ENCODE measurements at regions not wholly inside any gene's neighbourhood (a gene's known extent, or its start where the extent isn't known, plus 50 kb on each side); places are given as distances from the start of the nearest gene placed in this dataset.

- H3K27me3 ChIP-seq (ENCODE audit: low read length) = no peaks in the 10 kb centered on the region
- H4K20me1 ChIP-seq (ENCODE audit: insufficient read depth, low read depth, low read length) = no peaks in the 10 kb centered on the region
- no peaks in the 10 kb centered on the region for H3K79me2 ChIP-seq (ENCODE audit: low read length)
- no peak for DNase-seq
- no peaks in the 10 kb centered on the region for H3K9me3 ChIP-seq (ENCODE audit: low read length)
- no peak overlapping the region for H3K4me2 ChIP-seq (ENCODE audit: low read depth, low read length, poor library complexity, severe bottlenecking)
- H3K27ac ChIP-seq (ENCODE audit: low read length) = no peak overlapping the region
- no peaks in the 10 kb centered on the region for H3K36me3 ChIP-seq (ENCODE audit: insufficient read depth, low read length)
- no peaks in the 10 kb centered on the region for H3K9me2 ChIP-seq (replicated peaks; ENCODE audit: insufficient read depth, low read length)
- H3K4me1 ChIP-seq (ENCODE audit: low read length) = no peaks in the 10 kb centered on the region
- H3K9ac ChIP-seq (ENCODE audit: low read length) = no peak overlapping the region
- H3K4me3 ChIP-seq (ENCODE audit: low read length) = no peak overlapping the region
- no peak overlapping the region for H2AFZ ChIP-seq (ENCODE audit: low read length)
Observed at GRCh38 chr7:33678569-33679335, 226.6 kb upstream of the BMPER start.

- Histone ChIP-seq H3K9me2 (replicated peaks; ENCODE audit: insufficient read depth, low read length) (no peaks in the 10 kb centered on the region), H3K4me1 (ENCODE audit: low read length) (no peaks in the 10 kb centered on the region), H3K9me3 (ENCODE audit: low read length) (no peaks in the 10 kb centered on the region), H4K20me1 (ENCODE audit: insufficient read depth, low read depth, low read length) (no peaks in the 10 kb centered on the region), H2AFZ (ENCODE audit: low read length) (no peak overlapping the region), H3K4me2 (ENCODE audit: low read depth, low read length, poor library complexity, severe bottlenecking) (no peak overlapping the region), H3K27me3 (ENCODE audit: low read length) (no peaks in the 10 kb centered on the region), H3K36me3 (ENCODE audit: insufficient read depth, low read length) (no peaks in the 10 kb centered on the region), H3K27ac (ENCODE audit: low read length) (no peak overlapping the region), H3K79me2 (ENCODE audit: low read length) (no peaks in the 10 kb centered on the region), H3K4me3 (ENCODE audit: low read length) (no peak overlapping the region), H3K9ac (ENCODE audit: low read length) (no peak overlapping the region)
- no peak for DNase-seq
Observed at GRCh38 chr7:33680682-33681081, 224.7 kb upstream of the BMPER start.

GRCh38 chr7:33685503-33685902, 219.8 kb upstream of the BMPER start:
- no peaks in the 10 kb centered on the region for H4K20me1 ChIP-seq (ENCODE audit: insufficient read depth, low read depth, low read length)
- no peak overlapping the region for H3K9ac ChIP-seq (ENCODE audit: low read length)
- H3K4me2 ChIP-seq (ENCODE audit: low read depth, low read length, poor library complexity, severe bottlenecking) = no peak overlapping the region
- H2AFZ ChIP-seq (ENCODE audit: low read length) = no peak overlapping the region
- H3K27ac ChIP-seq (ENCODE audit: low read length) = no peak overlapping the region
- no peaks in the 10 kb centered on the region for H3K36me3 ChIP-seq (ENCODE audit: insufficient read depth, low read length)
- no peaks in the 10 kb centered on the region for H3K79me2 ChIP-seq (ENCODE audit: low read length)
- H3K9me3 ChIP-seq (ENCODE audit: low read length) = no peaks in the 10 kb centered on the region
- no peaks in the 10 kb centered on the region for H3K9me2 ChIP-seq (replicated peaks; ENCODE audit: insufficient read depth, low read length)
- no peaks in the 10 kb centered on the region for H3K27me3 ChIP-seq (ENCODE audit: low read length)
- H3K4me1 ChIP-seq (ENCODE audit: low read length) = no peaks in the 10 kb centered on the region
- no peak for DNase-seq
- no peak overlapping the region for H3K4me3 ChIP-seq (ENCODE audit: low read length)

- Histone ChIP-seq H3K36me3 (ENCODE audit: insufficient read depth, low read length) (no peaks in the 10 kb centered on the region), H3K9me2 (replicated peaks; ENCODE audit: insufficient read depth, low read length) (no peaks in the 10 kb centered on the region), H3K9me3 (ENCODE audit: low read length) (no peaks in the 10 kb centered on the region), H3K4me3 (ENCODE audit: low read length) (no peak overlapping the region), H2AFZ (ENCODE audit: low read length) (no peak overlapping the region), H3K4me1 (ENCODE audit: low read length) (no peaks in the 10 kb centered on the region), H3K27ac (ENCODE audit: low read length) (no peak overlapping the region), H3K4me2 (ENCODE audit: low read depth, low read length, poor library complexity, severe bottlenecking) (no peak overlapping the region), H3K9ac (ENCODE audit: low read length) (no peak overlapping the region), H3K27me3 (ENCODE audit: low read length) (no peaks in the 10 kb centered on the region), H4K20me1 (ENCODE audit: insufficient read depth, low read depth, low read length) (no peaks in the 10 kb centered on the region), H3K79me2 (ENCODE audit: low read length) (no peaks in the 10 kb centered on the region)
- no peak for DNase-seq
Observed at GRCh38 chr7:33685981-33686683, 219.2 kb upstream of the BMPER start.

- H4K20me1 ChIP-seq (ENCODE audit: insufficient read depth, low read depth, low read length) = no peaks in the 10 kb centered on the region
- no peaks in the 10 kb centered on the region for H3K9me3 ChIP-seq (ENCODE audit: low read length)
- no peak overlapping the region for H3K4me3 ChIP-seq (ENCODE audit: low read length)
- H3K9me2 ChIP-seq (replicated peaks; ENCODE audit: insufficient read depth, low read length) = no peaks in the 10 kb centered on the region
- no peak for DNase-seq
- H3K4me2 ChIP-seq (ENCODE audit: low read depth, low read length, poor library complexity, severe bottlenecking) = no peak overlapping the region
- no peaks in the 10 kb centered on the region for H3K36me3 ChIP-seq (ENCODE audit: insufficient read depth, low read length)
- no peaks in the 10 kb centered on the region for H3K79me2 ChIP-seq (ENCODE audit: low read length)
- H3K4me1 ChIP-seq (ENCODE audit: low read length) = no peaks in the 10 kb centered on the region
- H3K27me3 ChIP-seq (ENCODE audit: low read length) = no peaks in the 10 kb centered on the region
- H2AFZ ChIP-seq (ENCODE audit: low read length) = no peak overlapping the region
- no peak overlapping the region for H3K27ac ChIP-seq (ENCODE audit: low read length)
- no peak overlapping the region for H3K9ac ChIP-seq (ENCODE audit: low read length)
Observed at GRCh38 chr7:33687625-33688024, 217.7 kb upstream of the BMPER start.

GRCh38 chr7:33691180-33691579, 214.2 kb upstream of the BMPER start:
- Histone ChIP-seq H3K9me2 (replicated peaks; ENCODE audit: insufficient read depth, low read length) (no peaks in the 10 kb centered on the region; the same call in 1 of the 2 replicates), H3K9me3 (ENCODE audit: low read length) (no peaks in the 10 kb centered on the region), H2AFZ (ENCODE audit: low read length) (no peak overlapping the region), H3K79me2 (ENCODE audit: low read length) (no peaks in the 10 kb centered on the region), H3K36me3 (ENCODE audit: insufficient read depth, low read length) (no peaks in the 10 kb centered on the region), H3K4me1 (ENCODE audit: low read length) (no peaks in the 10 kb centered on the region), H3K27ac (ENCODE audit: low read length) (no peak overlapping the region), H3K27me3 (ENCODE audit: low read length) (no peaks in the 10 kb centered on the region), H3K4me3 (ENCODE audit: low read length) (no peak overlapping the region), H4K20me1 (ENCODE audit: insufficient read depth, low read depth, low read length) (no peaks in the 10 kb centered on the region), H3K9ac (ENCODE audit: low read length) (no peak overlapping the region), H3K4me2 (ENCODE audit: low read depth, low read length, poor library complexity, severe bottlenecking) (no peak overlapping the region)
- no peak for DNase-seq

GRCh38 chr7:33692956-33693355, 212.4 kb upstream of the BMPER start:
- Histone ChIP-seq H3K27ac (ENCODE audit: low read length) (no peak overlapping the region), H2AFZ (ENCODE audit: low read length) (no peak overlapping the region), H3K4me2 (ENCODE audit: low read depth, low read length, poor library complexity, severe bottlenecking) (no peak overlapping the region), H3K9me3 (ENCODE audit: low read length) (no peaks in the 10 kb centered on the region), H3K36me3 (ENCODE audit: insufficient read depth, low read length) (no peaks in the 10 kb centered on the region), H3K27me3 (ENCODE audit: low read length) (no peaks in the 10 kb centered on the region), H3K9ac (ENCODE audit: low read length) (no peak overlapping the region), H3K9me2 (replicated peaks; ENCODE audit: insufficient read depth, low read length) (no peaks in the 10 kb centered on the region; the same call in 1 of the 2 replicates), H4K20me1 (ENCODE audit: insufficient read depth, low read depth, low read length) (no peaks in the 10 kb centered on the region), H3K4me3 (ENCODE audit: low read length) (no peak overlapping the region), H3K79me2 (ENCODE audit: low read length) (no peaks in the 10 kb centered on the region), H3K4me1 (ENCODE audit: low read length) (no peaks in the 10 kb centered on the region)
- DNase-seq = no peak

GRCh38 chr7:33694006-33694405, 211.3 kb upstream of the BMPER start:
- Histone ChIP-seq H3K79me2 (ENCODE audit: low read length) (no peaks in the 10 kb centered on the region), H3K9me3 (ENCODE audit: low read length) (no peaks in the 10 kb centered on the region), H4K20me1 (ENCODE audit: insufficient read depth, low read depth, low read length) (no peaks in the 10 kb centered on the region)

More at GRCh38 chr7:33694006-33694405, 211.3 kb upstream of the BMPER start:
- no peak for DNase-seq
- no peaks in the 10 kb centered on the region; the same call in 1 of the 2 replicates for H3K9me2 ChIP-seq (replicated peaks; ENCODE audit: insufficient read depth, low read length)
- H3K27me3 ChIP-seq (ENCODE audit: low read length) = no peaks in the 10 kb centered on the region
- no peak overlapping the region for H3K27ac ChIP-seq (ENCODE audit: low read length)
- no peaks in the 10 kb centered on the region for H3K36me3 ChIP-seq (ENCODE audit: insufficient read depth, low read length)
- no peak overlapping the region for H3K4me3 ChIP-seq (ENCODE audit: low read length)
- H2AFZ ChIP-seq (ENCODE audit: low read length) = no peak overlapping the region
- H3K4me2 ChIP-seq (ENCODE audit: low read depth, low read length, poor library complexity, severe bottlenecking) = no peak overlapping the region
- H3K9ac ChIP-seq (ENCODE audit: low read length) = no peak overlapping the region
- H3K4me1 ChIP-seq (ENCODE audit: low read length) = no peaks in the 10 kb centered on the region

Measured in Karpas-422 (cell line).